ENCODE measurements at regions not wholly inside any gene's neighbourhood (a gene's known extent, or its start where the extent isn't known, plus 50 kb on each side); places are given as distances from the start of the nearest gene placed in this dataset.

GRCh38 chr5:52010454-52010853 lies 627.2 kb downstream of the ISL1 start:
- no peak for TF ChIP-seq EZH2phosphoT487 (IDR thresholded peaks at IDR 0.05; ENCODE audit: borderline replicate concordance)
- no peak for TF ChIP-seq CTCF (conservative IDR thresholded peaks at IDR 0.05; ENCODE audit: low read length)
- no peaks in the 10 kb centered on the region for H3K9me2 ChIP-seq (replicated peaks; ENCODE audit: low read depth, low read length)
- H4K20me1 ChIP-seq (ENCODE audit: insufficient read depth, low read length, poor library complexity, severe bottlenecking), result no peaks in the 10 kb centered on the region
- H3K4me3 ChIP-seq (ENCODE audit: low read length, poor library complexity, severe bottlenecking), result no peak overlapping the region
- no peaks in the 10 kb centered on the region for H3K4me1 ChIP-seq (ENCODE audit: insufficient read depth, low read length, poor library complexity, severe bottlenecking)
- H3K27me3 ChIP-seq (ENCODE audit: insufficient read depth, low read length, poor library complexity, severe bottlenecking), result no peaks in the 10 kb centered on the region
- H3F3A ChIP-seq (ENCODE audit: low read depth), result no peaks in the 10 kb centered on the region
- H3K9me3 ChIP-seq (ENCODE audit: insufficient read depth, low read depth, low read length), result no peaks in the 10 kb centered on the region
- no peak overlapping the region for H3K9ac ChIP-seq (ENCODE audit: low read depth, low read length, poor library complexity, severe bottlenecking)
- H3K79me2 ChIP-seq (ENCODE audit: insufficient read depth, low read length), result no peaks in the 10 kb centered on the region
- H2AFZ ChIP-seq (ENCODE audit: low read length), result no peak overlapping the region
- no peaks in the 10 kb centered on the region for H3K36me3 ChIP-seq (ENCODE audit: insufficient read depth, low read length)
- no peak overlapping the region for H3K4me2 ChIP-seq (ENCODE audit: low read depth, low read length, poor library complexity, severe bottlenecking)

GRCh38 chr5:52013523-52013922 lies 630.3 kb downstream of the ISL1 start:
- TF ChIP-seq EZH2phosphoT487 (IDR thresholded peaks at IDR 0.05; ENCODE audit: borderline replicate concordance) (no peak), CTCF (conservative IDR thresholded peaks at IDR 0.05; ENCODE audit: low read length) (no peak)
- Histone ChIP-seq H3K27me3 (ENCODE audit: insufficient read depth, low read length, poor library complexity, severe bottlenecking) (no peaks in the 10 kb centered on the region), H4K20me1 (ENCODE audit: insufficient read depth, low read length, poor library complexity, severe bottlenecking) (no peaks in the 10 kb centered on the region), H3K9ac (ENCODE audit: low read depth, low read length, poor library complexity, severe bottlenecking) (no peak overlapping the region), H3K36me3 (ENCODE audit: insufficient read depth, low read length) (no peaks in the 10 kb centered on the region), H3K79me2 (ENCODE audit: insufficient read depth, low read length) (no peaks in the 10 kb centered on the region), H3K4me1 (ENCODE audit: insufficient read depth, low read length, poor library complexity, severe bottlenecking) (no peaks in the 10 kb centered on the region), H2AFZ (ENCODE audit: low read length) (no peak overlapping the region), H3K9me3 (ENCODE audit: insufficient read depth, low read depth, low read length) (no peaks in the 10 kb centered on the region), H3K9me2 (replicated peaks; ENCODE audit: low read depth, low read length) (no peaks in the 10 kb centered on the region), H3K4me3 (ENCODE audit: low read length, poor library complexity, severe bottlenecking) (no peak overlapping the region), H3F3A (ENCODE audit: low read depth) (no peaks in the 10 kb centered on the region), H3K4me2 (ENCODE audit: low read depth, low read length, poor library complexity, severe bottlenecking) (no peak overlapping the region)

DNA sequence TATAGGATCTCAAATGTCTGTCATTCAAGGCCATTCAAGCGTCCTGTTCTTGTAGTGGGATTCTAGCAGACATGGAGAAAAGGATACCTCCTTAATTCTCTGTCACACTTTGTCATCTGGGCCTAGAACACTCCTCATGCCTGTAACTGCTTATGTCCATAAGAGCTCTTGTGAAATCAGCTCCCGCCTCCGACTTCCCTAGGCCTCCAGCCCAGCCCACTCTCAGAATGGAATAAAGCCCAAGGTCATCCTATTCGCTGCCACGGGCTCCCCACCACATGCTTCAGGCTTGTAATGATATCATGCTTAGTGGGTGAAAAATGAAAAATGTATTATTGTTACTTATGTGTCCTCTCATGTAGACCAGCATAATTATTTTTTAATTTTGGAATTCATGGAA lies 632.5 kb downstream of the ISL1 start:
- Histone ChIP-seq H3K36me3 (ENCODE audit: insufficient read depth, low read length) (no peaks in the 10 kb centered on the region), H3K4me1 (ENCODE audit: insufficient read depth, low read length, poor library complexity, severe bottlenecking) (no peaks in the 10 kb centered on the region), H3K9me3 (ENCODE audit: insufficient read depth, low read depth, low read length) (no peaks in the 10 kb centered on the region), H3K9ac (ENCODE audit: low read depth, low read length, poor library complexity, severe bottlenecking) (no peak overlapping the region), H3K4me2 (ENCODE audit: low read depth, low read length, poor library complexity, severe bottlenecking) (no peak overlapping the region), H2AFZ (ENCODE audit: low read length) (no peak overlapping the region), H3K9me2 (replicated peaks; ENCODE audit: low read depth, low read length) (no peaks in the 10 kb centered on the region), H3K4me3 (ENCODE audit: low read length, poor library complexity, severe bottlenecking) (no peak overlapping the region), H3K79me2 (ENCODE audit: insufficient read depth, low read length) (no peaks in the 10 kb centered on the region), H3K27me3 (ENCODE audit: insufficient read depth, low read length, poor library complexity, severe bottlenecking) (no peaks in the 10 kb centered on the region), H3F3A (ENCODE audit: low read depth) (no peaks in the 10 kb centered on the region), H4K20me1 (ENCODE audit: insufficient read depth, low read length, poor library complexity, severe bottlenecking) (no peaks in the 10 kb centered on the region)
- TF ChIP-seq EZH2phosphoT487 (IDR thresholded peaks at IDR 0.05; ENCODE audit: borderline replicate concordance) (no peak), CTCF (conservative IDR thresholded peaks at IDR 0.05; ENCODE audit: low read length) (no peak)
